SK-N-SH treated with all-trans-retinoic acid at 6 μM for 48 hours (cell line): ENCODE measurements at regions not wholly inside any gene's neighbourhood (a gene's known extent, or its start where the extent isn't known, plus 50 kb on each side); places are given as distances from the start of the nearest gene placed in this dataset.

ENCODE experiments used
- ATAC-seq: fragments of 200-7000 bp; cut with Tn5 transposase; 3 replicates; pipeline ENCODE4 v1.9.1; 2020; ENCODE audit warnings: mild to moderate bottlenecking, moderate library complexity
- ARNTL ChIP-seq: fragments of 450-650 bp; formaldehyde crosslinking; IDR thresholded peaks from 2 replicates; pipeline ENCODE4 v1.5.0; 2020; ENCODE audit warnings: low read depth, mild to moderate bottlenecking, moderate library complexity, borderline replicate concordance
- BACH2 ChIP-seq: fragments of 250-450 bp; sonication (Bioruptor Pico); IDR thresholded peaks from 2 replicates; pipeline ENCODE4 v1.9.0; 2021; ENCODE audit warnings: mild to moderate bottlenecking, borderline replicate concordance
- CREB5 ChIP-seq: fragments of 250-450 bp; sonication (Bioruptor Pico); IDR thresholded peaks from 2 replicates; pipeline ENCODE4 v1.5.1; 2020; ENCODE audit warnings: low read depth, mild to moderate bottlenecking, moderate library complexity
- CSDC2 ChIP-seq: fragments of 250-450 bp; sonication (Bioruptor Pico); IDR thresholded peaks from 2 replicates; pipeline ENCODE4 v1.5.0; 2020; ENCODE audit warnings: mild to moderate bottlenecking, moderate library complexity
- CSRNP3 ChIP-seq: fragments of 250-450 bp; sonication (Bioruptor Pico); IDR thresholded peaks from 2 replicates; pipeline ENCODE4 v1.5.1; 2021; ENCODE audit warnings: mild to moderate bottlenecking, moderate library complexity
- ESRRG ChIP-seq: fragments of 250-450 bp; sonication (Bioruptor Pico); IDR thresholded peaks from 2 replicates; pipeline ENCODE4 v1.6.1; 2021; ENCODE audit warnings: mild to moderate bottlenecking
- GLIS3 ChIP-seq: fragments of 250-450 bp; sonication (Bioruptor Pico); IDR thresholded peaks from 2 replicates; pipeline ENCODE4 v1.5.0; 2020; ENCODE audit warnings: mild to moderate bottlenecking, moderate library complexity
- ISL1 ChIP-seq: fragments of 250-450 bp; sonication (Bioruptor Pico); IDR thresholded peaks from 2 replicates; pipeline ENCODE4 v2.1.2; 2022; ENCODE audit warnings: mild to moderate bottlenecking, moderate library complexity
- OSR1 ChIP-seq: fragments of 250-450 bp; sonication (Bioruptor Pico); IDR thresholded peaks from 2 replicates; pipeline ENCODE4 v1.8.0; 2022; ENCODE audit warnings: moderate library complexity, mild to moderate bottlenecking, inconsistent platforms
- PPARA ChIP-seq: fragments of 250-450 bp; sonication (Bioruptor Pico); IDR thresholded peaks from 2 replicates; pipeline ENCODE4 v1.5.0; 2020; ENCODE audit warnings: mild to moderate bottlenecking, borderline replicate concordance
- RARB ChIP-seq: fragments of 250-450 bp; sonication (Bioruptor Pico); IDR thresholded peaks from 2 replicates; pipeline ENCODE4 v1.8.0; 2021; ENCODE audit warnings: mild to moderate bottlenecking, moderate library complexity
- SNAI2 ChIP-seq: fragments of 250-450 bp; sonication (Bioruptor Pico); IDR thresholded peaks from 2 replicates; pipeline ENCODE4 v1.5.0; 2020; ENCODE audit warnings: mild to moderate bottlenecking, moderate library complexity
- TCF4 ChIP-seq: fragments of 250-450 bp; sonication (Bioruptor Pico); IDR thresholded peaks from 2 replicates; pipeline ENCODE4 v1.8.0; 2021; ENCODE audit warnings: mild to moderate bottlenecking, moderate library complexity, borderline replicate concordance
- TOX ChIP-seq: fragments of 250-450 bp; sonication (Bioruptor Pico); IDR thresholded peaks from 2 replicates; pipeline ENCODE4 v1.8.0; 2021; ENCODE audit warnings: mild to moderate bottlenecking, moderate library complexity, borderline replicate concordance
- ZC3H10 ChIP-seq: fragments of 250-450 bp; sonication (Bioruptor Pico); IDR thresholded peaks from 2 replicates; pipeline ENCODE4 v1.5.1; 2021; ENCODE audit warnings: mild to moderate bottlenecking, moderate library complexity
- ZFP3 ChIP-seq: fragments of 250-450 bp; sonication (Bioruptor Pico); IDR thresholded peaks from 2 replicates; pipeline ENCODE4 v1.5.0; 2020; ENCODE audit warnings: mild to moderate bottlenecking, moderate library complexity
- ZFP30 ChIP-seq: fragments of 450-650 bp; formaldehyde crosslinking; IDR thresholded peaks from 2 replicates; pipeline ENCODE4 v1.5.0; 2022; ENCODE audit warnings: mild to moderate bottlenecking, moderate library complexity
- ZNF565 ChIP-seq: fragments of 450-650 bp; formaldehyde crosslinking; conservative IDR thresholded peaks from 2 replicates; pipeline ENCODE4 v1.5.0; 2020; ENCODE audit warnings: low read depth, mild to moderate bottlenecking, moderate library complexity
- ZNF70 ChIP-seq: fragments of 450-650 bp; formaldehyde crosslinking; IDR thresholded peaks from 2 replicates; pipeline ENCODE4 v1.5.0; 2020; ENCODE audit warnings: mild to moderate bottlenecking, moderate library complexity
- ZNF8 ChIP-seq: fragments of 450-650 bp; formaldehyde crosslinking; IDR thresholded peaks from 2 replicates; pipeline ENCODE4 v1.5.0; 2020; ENCODE audit warnings: mild to moderate bottlenecking, moderate library complexity
- TF ChIP-seq, protein P1 (sequence below): fragments of 250-450 bp; sonication (Bioruptor Pico); IDR thresholded peaks from 2 replicates; pipeline ENCODE4 v1.8.0; 2021; ENCODE audit warnings: low read depth, mild to moderate bottlenecking, moderate library complexity, borderline replicate concordance
- TF ChIP-seq, protein P2 (sequence below): fragments of 250-450 bp; sonication (Bioruptor Pico); IDR thresholded peaks from 2 replicates; pipeline ENCODE4 v1.5.0; 2020; ENCODE audit warnings: mild to moderate bottlenecking, moderate library complexity
- TF ChIP-seq, protein P3 (sequence below): fragments of 250-450 bp; sonication (Bioruptor Pico); IDR thresholded peaks from 2 replicates; pipeline ENCODE4 v1.8.0; 2020; ENCODE audit warnings: mild to moderate bottlenecking, moderate library complexity, borderline replicate concordance

- no peak for ATAC-seq
- TF ChIP-seq TCF4 (CRISPR knock-in tag) (no peak), SNAI2 (no peak), ISL1 (CRISPR knock-in tag) (no peak), ZFP3 (no peak), OSR1 (CRISPR knock-in tag) (no peak), CSDC2 (no peak), ZC3H10 (CRISPR knock-in tag) (no peak), RARB (no peak), TOX (CRISPR knock-in tag) (no peak), ESRRG (CRISPR knock-in tag) (no peak), CSRNP3 (no peak), ZNF8 (CRISPR knock-in tag) (no peak), ARNTL (no peak), ZNF565 (no peak), GLIS3 (CRISPR knock-in tag) (no peak)
- TF ChIP-seq, protein P1, sequence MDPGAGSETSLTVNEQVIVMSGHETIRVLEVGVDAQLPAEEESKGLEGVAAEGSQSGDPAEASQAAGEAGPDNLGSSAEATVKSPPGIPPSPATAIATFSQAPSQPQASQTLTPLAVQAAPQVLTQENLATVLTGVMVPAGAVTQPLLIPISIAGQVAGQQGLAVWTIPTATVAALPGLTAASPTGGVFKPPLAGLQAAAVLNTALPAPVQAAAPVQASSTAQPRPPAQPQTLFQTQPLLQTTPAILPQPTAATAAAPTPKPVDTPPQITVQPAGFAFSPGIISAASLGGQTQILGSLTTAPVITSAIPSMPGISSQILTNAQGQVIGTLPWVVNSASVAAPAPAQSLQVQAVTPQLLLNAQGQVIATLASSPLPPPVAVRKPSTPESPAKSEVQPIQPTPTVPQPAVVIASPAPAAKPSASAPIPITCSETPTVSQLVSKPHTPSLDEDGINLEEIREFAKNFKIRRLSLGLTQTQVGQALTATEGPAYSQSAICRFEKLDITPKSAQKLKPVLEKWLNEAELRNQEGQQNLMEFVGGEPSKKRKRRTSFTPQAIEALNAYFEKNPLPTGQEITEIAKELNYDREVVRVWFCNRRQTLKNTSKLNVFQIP (CRISPR knock-in tag) = no peak
Observed at GRCh38 chr5:3911111-3911510, 315.5 kb downstream of the IRX1 start.

DNA sequence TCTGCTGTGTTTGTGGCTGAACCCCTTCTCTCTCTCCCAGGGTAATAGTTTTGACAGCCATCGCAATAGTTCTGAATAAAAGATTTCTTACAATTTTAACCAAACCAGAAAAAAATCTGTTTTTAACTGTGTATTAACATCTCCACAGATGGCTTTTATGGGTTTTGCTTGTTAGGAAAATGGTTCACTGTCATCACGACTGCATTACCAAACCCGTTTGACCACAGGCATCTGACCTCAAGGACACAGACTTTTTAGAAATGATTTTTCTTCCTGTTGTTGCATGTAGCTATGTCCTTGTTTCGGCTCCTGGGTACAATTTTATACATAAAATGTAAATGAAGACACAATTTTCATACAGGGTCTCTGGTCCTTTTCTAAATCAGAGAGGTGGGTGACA lies 316.1 kb downstream of the IRX1 start:
- no peak for TF ChIP-seq GLIS3 (CRISPR knock-in tag)
- ATAC-seq = no peak

DNA sequence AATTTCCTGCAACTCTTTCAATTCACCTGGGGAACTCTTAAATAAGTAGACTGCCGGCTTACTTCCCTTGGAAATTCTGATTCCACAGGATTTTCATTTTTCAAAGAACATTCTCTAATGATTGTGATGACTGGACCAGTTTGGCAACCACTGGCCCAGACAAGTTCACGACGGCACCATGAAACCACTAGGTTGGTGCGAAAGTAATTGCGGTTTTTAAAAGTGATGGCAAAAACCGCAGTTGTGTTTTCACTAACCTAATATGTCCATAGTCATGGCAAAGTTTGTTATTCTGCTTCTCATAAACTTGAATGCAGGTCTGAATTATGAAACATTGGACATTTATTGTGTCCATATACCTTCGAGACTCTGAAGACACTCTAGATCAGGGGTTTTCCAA lies 317.2 kb downstream of the IRX1 start:
- no peak for ATAC-seq
- TF ChIP-seq, protein P2, sequence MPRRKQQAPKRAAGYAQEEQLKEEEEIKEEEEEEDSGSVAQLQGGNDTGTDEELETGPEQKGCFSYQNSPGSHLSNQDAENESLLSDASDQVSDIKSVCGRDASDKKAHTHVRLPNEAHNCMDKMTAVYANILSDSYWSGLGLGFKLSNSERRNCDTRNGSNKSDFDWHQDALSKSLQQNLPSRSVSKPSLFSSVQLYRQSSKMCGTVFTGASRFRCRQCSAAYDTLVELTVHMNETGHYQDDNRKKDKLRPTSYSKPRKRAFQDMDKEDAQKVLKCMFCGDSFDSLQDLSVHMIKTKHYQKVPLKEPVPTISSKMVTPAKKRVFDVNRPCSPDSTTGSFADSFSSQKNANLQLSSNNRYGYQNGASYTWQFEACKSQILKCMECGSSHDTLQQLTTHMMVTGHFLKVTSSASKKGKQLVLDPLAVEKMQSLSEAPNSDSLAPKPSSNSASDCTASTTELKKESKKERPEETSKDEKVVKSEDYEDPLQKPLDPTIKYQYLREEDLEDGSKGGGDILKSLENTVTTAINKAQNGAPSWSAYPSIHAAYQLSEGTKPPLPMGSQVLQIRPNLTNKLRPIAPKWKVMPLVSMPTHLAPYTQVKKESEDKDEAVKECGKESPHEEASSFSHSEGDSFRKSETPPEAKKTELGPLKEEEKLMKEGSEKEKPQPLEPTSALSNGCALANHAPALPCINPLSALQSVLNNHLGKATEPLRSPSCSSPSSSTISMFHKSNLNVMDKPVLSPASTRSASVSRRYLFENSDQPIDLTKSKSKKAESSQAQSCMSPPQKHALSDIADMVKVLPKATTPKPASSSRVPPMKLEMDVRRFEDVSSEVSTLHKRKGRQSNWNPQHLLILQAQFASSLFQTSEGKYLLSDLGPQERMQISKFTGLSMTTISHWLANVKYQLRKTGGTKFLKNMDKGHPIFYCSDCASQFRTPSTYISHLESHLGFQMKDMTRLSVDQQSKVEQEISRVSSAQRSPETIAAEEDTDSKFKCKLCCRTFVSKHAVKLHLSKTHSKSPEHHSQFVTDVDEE (CRISPR knock-in tag) = no peak
- TF ChIP-seq, protein P3, sequence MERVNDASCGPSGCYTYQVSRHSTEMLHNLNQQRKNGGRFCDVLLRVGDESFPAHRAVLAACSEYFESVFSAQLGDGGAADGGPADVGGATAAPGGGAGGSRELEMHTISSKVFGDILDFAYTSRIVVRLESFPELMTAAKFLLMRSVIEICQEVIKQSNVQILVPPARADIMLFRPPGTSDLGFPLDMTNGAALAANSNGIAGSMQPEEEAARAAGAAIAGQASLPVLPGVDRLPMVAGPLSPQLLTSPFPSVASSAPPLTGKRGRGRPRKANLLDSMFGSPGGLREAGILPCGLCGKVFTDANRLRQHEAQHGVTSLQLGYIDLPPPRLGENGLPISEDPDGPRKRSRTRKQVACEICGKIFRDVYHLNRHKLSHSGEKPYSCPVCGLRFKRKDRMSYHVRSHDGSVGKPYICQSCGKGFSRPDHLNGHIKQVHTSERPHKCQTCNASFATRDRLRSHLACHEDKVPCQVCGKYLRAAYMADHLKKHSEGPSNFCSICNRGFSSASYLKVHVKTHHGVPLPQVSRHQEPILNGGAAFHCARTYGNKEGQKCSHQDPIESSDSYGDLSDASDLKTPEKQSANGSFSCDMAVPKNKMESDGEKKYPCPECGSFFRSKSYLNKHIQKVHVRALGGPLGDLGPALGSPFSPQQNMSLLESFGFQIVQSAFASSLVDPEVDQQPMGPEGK (CRISPR knock-in tag) = no peak
- TF ChIP-seq BACH2 (CRISPR knock-in tag) (no peak), ZNF8 (CRISPR knock-in tag) (no peak), ARNTL (no peak), TOX (CRISPR knock-in tag) (no peak), SNAI2 (no peak)

GRCh38 chr5:3913279-3913678 lies 317.6 kb downstream of the IRX1 start:
- ATAC-seq = no peak
- no peak for TF ChIP-seq ZNF565
- TF ChIP-seq GLIS3 (CRISPR knock-in tag) = no peak
- no peak for TF ChIP-seq ARNTL
- no peak for TF ChIP-seq TCF4 (CRISPR knock-in tag)
- TF ChIP-seq ZNF70 = no peak
- TF ChIP-seq RARB = no peak
- TF ChIP-seq TOX (CRISPR knock-in tag) = no peak
- no peak for TF ChIP-seq PPARA (CRISPR knock-in tag)
- TF ChIP-seq, protein P1 (CRISPR knock-in tag) = no peak
- TF ChIP-seq CREB5 = no peak
- no peak for TF ChIP-seq ZNF8 (CRISPR knock-in tag)
- TF ChIP-seq, protein P2 (CRISPR knock-in tag) = no peak
- no peak for TF ChIP-seq ZFP30 (CRISPR knock-in tag)
- no peak for TF ChIP-seq OSR1 (CRISPR knock-in tag)
